ENCODE measurements at regions not wholly inside any gene's neighbourhood (a gene's known extent, or its start where the extent isn't known, plus 50 kb on each side); places are given as distances from the start of the nearest gene placed in this dataset.

- TF ChIP-seq ZNF274 (IDR thresholded peaks at IDR 0.05; ENCODE audit: low read depth, low read length) (no peak), YY1 (IDR thresholded peaks at IDR 0.05; ENCODE audit: insufficient read depth, insufficient read length) (no peak), SUZ12 (IDR thresholded peaks at IDR 0.05; ENCODE audit: extremely low read depth, insufficient read depth, insufficient read length) (no peak)
These were observed 581.9 kb downstream of the VRK1 start for GRCh38 chr14:97379091-97379531.

GRCh38 chr14:97380539-97380941, 583.4 kb downstream of the VRK1 start:
- Histone ChIP-seq H3K36me3 (ENCODE audit: insufficient read depth, insufficient read length, low read length) (no peaks in the 10 kb centered on the region), H3K4me1 (ENCODE audit: insufficient read depth, insufficient read length) (peaks cover 6% of the 10 kb centered on the region), H3K9me3 (ENCODE audit: insufficient read depth, low read length) (no peaks in the 10 kb centered on the region), H3K27me3 (ENCODE audit: insufficient read depth, insufficient read length) (no peaks in the 10 kb centered on the region), H3K4me3 (ENCODE audit: insufficient read length, low read depth) (no peak overlapping the region), H3K9ac (ENCODE audit: insufficient read length, low read depth) (no peak overlapping the region)
- TF ChIP-seq SUZ12 (IDR thresholded peaks at IDR 0.05; ENCODE audit: extremely low read depth, insufficient read depth, insufficient read length) (no peak), ZNF274 (IDR thresholded peaks at IDR 0.05; ENCODE audit: low read depth, low read length) (no peak), YY1 (IDR thresholded peaks at IDR 0.05; ENCODE audit: insufficient read depth, insufficient read length) (no peak)
- no peak for DNase-seq (ENCODE audit: low read depth, low spot score)

More at GRCh38 chr14:97379091-97379531, 581.9 kb downstream of the VRK1 start:
- DNase-seq (ENCODE audit: low read depth, low spot score) = no peak
- Histone ChIP-seq H3K9me3 (ENCODE audit: insufficient read depth, low read length) (no peaks in the 10 kb centered on the region), H3K4me3 (ENCODE audit: insufficient read length, low read depth) (no peak overlapping the region), H3K36me3 (ENCODE audit: insufficient read depth, insufficient read length, low read length) (no peaks in the 10 kb centered on the region), H3K9ac (ENCODE audit: insufficient read length, low read depth) (no peak overlapping the region), H3K4me1 (ENCODE audit: insufficient read depth, insufficient read length) (peaks cover 6% of the 10 kb centered on the region), H3K27me3 (ENCODE audit: insufficient read depth, insufficient read length) (no peaks in the 10 kb centered on the region)

GRCh38 chr14:97381309-97381708, 584.1 kb downstream of the VRK1 start:
- no peak for DNase-seq (ENCODE audit: low read depth, low spot score)
- H3K4me3 ChIP-seq (ENCODE audit: insufficient read length, low read depth) = no peak overlapping the region
- no peaks in the 10 kb centered on the region for H3K27me3 ChIP-seq (ENCODE audit: insufficient read depth, insufficient read length)
- peaks cover 6% of the 10 kb centered on the region for H3K4me1 ChIP-seq (ENCODE audit: insufficient read depth, insufficient read length)
- TF ChIP-seq ZNF274 (IDR thresholded peaks at IDR 0.05; ENCODE audit: low read depth, low read length) (no peak), SUZ12 (IDR thresholded peaks at IDR 0.05; ENCODE audit: extremely low read depth, insufficient read depth, insufficient read length) (no peak), YY1 (IDR thresholded peaks at IDR 0.05; ENCODE audit: insufficient read depth, insufficient read length) (no peak)
- H3K36me3 ChIP-seq (ENCODE audit: insufficient read depth, insufficient read length, low read length) = no peaks in the 10 kb centered on the region
- H3K9me3 ChIP-seq (ENCODE audit: insufficient read depth, low read length) = no peaks in the 10 kb centered on the region
- H3K9ac ChIP-seq (ENCODE audit: insufficient read length, low read depth) = no peak overlapping the region

- no peak overlapping the region for H3K9ac ChIP-seq (ENCODE audit: insufficient read length, low read depth)
- no peak for DNase-seq (ENCODE audit: low read depth, low spot score)
- no peaks in the 10 kb centered on the region for H3K27me3 ChIP-seq (ENCODE audit: insufficient read depth, insufficient read length)
- TF ChIP-seq ZNF274 (IDR thresholded peaks at IDR 0.05; ENCODE audit: low read depth, low read length) = no peak
- no peak for TF ChIP-seq SUZ12 (IDR thresholded peaks at IDR 0.05; ENCODE audit: extremely low read depth, insufficient read depth, insufficient read length)
- TF ChIP-seq YY1 (IDR thresholded peaks at IDR 0.05; ENCODE audit: insufficient read depth, insufficient read length) = no peak
- no peaks in the 10 kb centered on the region for H3K36me3 ChIP-seq (ENCODE audit: insufficient read depth, insufficient read length, low read length)
- H3K4me1 ChIP-seq (ENCODE audit: insufficient read depth, insufficient read length) = peaks cover 6% of the 10 kb centered on the region
- no peak overlapping the region for H3K4me3 ChIP-seq (ENCODE audit: insufficient read length, low read depth)
- H3K9me3 ChIP-seq (ENCODE audit: insufficient read depth, low read length) = no peaks in the 10 kb centered on the region
These were observed 585.5 kb downstream of the VRK1 start for GRCh38 chr14:97382616-97383226.

- Histone ChIP-seq H3K27me3 (ENCODE audit: insufficient read depth, insufficient read length) (no peaks in the 10 kb centered on the region), H3K9me3 (ENCODE audit: insufficient read depth, low read length) (no peaks in the 10 kb centered on the region), H3K4me3 (ENCODE audit: insufficient read length, low read depth) (no peak overlapping the region), H3K36me3 (ENCODE audit: insufficient read depth, insufficient read length, low read length) (no peaks in the 10 kb centered on the region), H3K4me1 (ENCODE audit: insufficient read depth, insufficient read length) (no peaks in the 10 kb centered on the region), H3K9ac (ENCODE audit: insufficient read length, low read depth) (no peak overlapping the region)
- TF ChIP-seq YY1 (IDR thresholded peaks at IDR 0.05; ENCODE audit: insufficient read depth, insufficient read length) (no peak), ZNF274 (IDR thresholded peaks at IDR 0.05; ENCODE audit: low read depth, low read length) (no peak), SUZ12 (IDR thresholded peaks at IDR 0.05; ENCODE audit: extremely low read depth, insufficient read depth, insufficient read length) (no peak)
- DNase-seq (ENCODE audit: low read depth, low spot score) = no peak
These were observed 588.5 kb downstream of the VRK1 start for GRCh38 chr14:97385727-97386126.

- Histone ChIP-seq H3K4me1 (ENCODE audit: insufficient read depth, insufficient read length) (no peaks in the 10 kb centered on the region), H3K27me3 (ENCODE audit: insufficient read depth, insufficient read length) (no peaks in the 10 kb centered on the region), H3K9ac (ENCODE audit: insufficient read length, low read depth) (no peak overlapping the region), H3K9me3 (ENCODE audit: insufficient read depth, low read length) (no peaks in the 10 kb centered on the region), H3K36me3 (ENCODE audit: insufficient read depth, insufficient read length, low read length) (no peaks in the 10 kb centered on the region), H3K4me3 (ENCODE audit: insufficient read length, low read depth) (no peak overlapping the region)
- DNase-seq (ENCODE audit: low read depth, low spot score) = no peak
- TF ChIP-seq SUZ12 (IDR thresholded peaks at IDR 0.05; ENCODE audit: extremely low read depth, insufficient read depth, insufficient read length) (no peak), ZNF274 (IDR thresholded peaks at IDR 0.05; ENCODE audit: low read depth, low read length) (no peak), YY1 (IDR thresholded peaks at IDR 0.05; ENCODE audit: insufficient read depth, insufficient read length) (no peak)
These were observed 590.2 kb downstream of the VRK1 start for GRCh38 chr14:97387252-97387874.

- Histone ChIP-seq H3K27me3 (ENCODE audit: insufficient read depth, insufficient read length) (no peaks in the 10 kb centered on the region), H3K9me3 (ENCODE audit: insufficient read depth, low read length) (no peaks in the 10 kb centered on the region), H3K9ac (ENCODE audit: insufficient read length, low read depth) (no peak overlapping the region), H3K4me3 (ENCODE audit: insufficient read length, low read depth) (no peak overlapping the region), H3K4me1 (ENCODE audit: insufficient read depth, insufficient read length) (no peaks in the 10 kb centered on the region), H3K36me3 (ENCODE audit: insufficient read depth, insufficient read length, low read length) (no peaks in the 10 kb centered on the region)
- TF ChIP-seq SUZ12 (IDR thresholded peaks at IDR 0.05; ENCODE audit: extremely low read depth, insufficient read depth, insufficient read length) (no peak), ZNF274 (IDR thresholded peaks at IDR 0.05; ENCODE audit: low read depth, low read length) (no peak), YY1 (IDR thresholded peaks at IDR 0.05; ENCODE audit: insufficient read depth, insufficient read length) (no peak)
- DNase-seq (ENCODE audit: low read depth, low spot score) = no peak
These were observed 591.2 kb downstream of the VRK1 start for GRCh38 chr14:97388408-97388807.
